Pancreas (tissue), 10 donors: ENCODE measurements at regions not wholly inside any gene's neighbourhood (a gene's known extent, or its start where the extent isn't known, plus 50 kb on each side); places are given as distances from the start of the nearest gene placed in this dataset.
"Not testable (repeated sequence)": the region's sequence is repeated elsewhere in the genome, so short reads cannot be mapped to it uniquely, and the experiment has no call there.

Experiments
- ATAC-seq, 4 donors: fragments of 200-7000 bp; cut with Tn5 transposase; one replicate each; pipeline versions ENCODE4 v1.8.0 to v1.9.1; 2020; ENCODE audit warnings: mild to moderate bottlenecking in 4 of 4, moderate library complexity in 4 of 4
- DNase-seq, 6 donors: peaks; one replicate each; pipeline ENCODE4 v3.0.0-alpha.2; 2020
- FAIRE-seq: peaks from 2 replicates; lab custom pipeline; 2012; peaks lifted over from hg19 to GRCh38; lab: Jason Lieb, UNC
- H3K27ac ChIP-seq, 4 donors: fragments of 200-600 bp; sonication (generic); 1 replicate in 3 of 4; 2 replicates in 1 of 4; pipeline versions ENCODE4 v1.5.0 to v1.8.0; 2020
- H3K27me3 ChIP-seq, 4 donors: fragments of 200-600 bp; one replicate each; pipeline ENCODE4 v1.8.0; 2021
- H3K36me3 ChIP-seq, 3 donors: fragments of 200-600 bp; sonication (generic) in 1 of 3; one replicate each; pipeline versions ENCODE4 v1.5.0 to v1.8.0; 2020 to 2021
- H3K4me1 ChIP-seq, 3 donors: fragments of 200-600 bp; one replicate each; pipeline ENCODE4 v1.8.0; 2021
- H3K4me3 ChIP-seq, 4 donors: fragments of 200-600 bp; sonication (generic) in 2 of 4; one replicate each; pipeline versions ENCODE4 v1.5.0 to v1.8.0; 2020 to 2021
- H3K9me3 ChIP-seq, 4 donors: fragments of 200-600 bp; one replicate each; pipeline ENCODE4 v1.8.0; 2021
- CTCF ChIP-seq, 4 donors: fragments of 200-600 bp; sonication (generic) in 3 of 4; IDR thresholded peaks; one replicate each; pipeline versions ENCODE4 v1.5.0 to v1.8.0; 2021; ENCODE audit warnings: antibody characterized with exemption in 4 of 4
- WGBS, 2 donors: extraction: QIAGEN DNeasy Blood & Tissue Kit; methylation state at CpG; one replicate each; pipeline ENCODE4 v1.1.7; 2013; 5-methylcytosine and 5-hydroxymethylcytosine counted together
- intact Hi-C, 3 donors: fragments of 100-400 bp; cut with DNase I; formaldehyde crosslinking; loops; one replicate each; pipeline versions ENCODE4 v1.11.1 to v1.14.2; 2022
- donor health status: healthy with polysubstance abuse.
- donor health status: DM: no; HTN: no; CAD: no; lungs with moderate emphysema.
- donor health status: DM: no; HTN: no; CAD: no.
- donor health status: control.
- donor health status: control.
- donor health status: Bipolar disorder and iron deficiency.
- donor health status: DM: yes; HTN: yes; CAD: no.
- donor health status: DM: no; HTN: no; CAD: no.
- donor health status: DM: no; HTN: no; CAD: no.
- donor health status: DM: yes; HTN: yes; CAD: no.

DNA sequence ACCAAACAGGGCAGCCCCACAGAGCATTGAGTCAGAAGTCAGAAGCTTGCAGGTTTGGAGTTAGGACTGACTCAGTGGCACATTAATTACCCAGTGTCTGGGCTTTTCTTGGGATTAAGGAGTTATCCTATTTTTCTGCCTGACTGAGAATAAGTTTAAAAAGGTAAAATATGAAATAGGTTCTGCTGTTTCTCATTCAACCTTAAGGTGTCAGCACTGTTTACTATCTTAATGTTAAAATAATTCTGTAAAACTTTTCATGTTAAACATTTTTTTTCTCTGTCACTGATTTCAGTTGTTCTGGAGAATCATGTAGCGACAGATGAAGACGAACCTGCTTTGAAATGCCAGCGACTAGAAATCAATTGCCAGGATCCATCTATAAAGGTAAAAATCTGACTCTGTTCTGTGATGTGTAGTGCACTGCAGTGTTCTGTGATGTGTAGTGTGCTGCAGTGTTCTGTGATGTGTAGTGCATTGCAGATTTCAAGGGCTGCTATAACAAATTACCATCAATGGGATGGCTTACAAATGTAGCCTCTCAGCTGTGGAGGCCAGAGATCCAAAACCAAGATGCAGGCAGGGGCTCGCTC, 128.0 kb downstream of the LAT start:
- peaks cover 0 to 4% (median 0%) of the 10 kb centered on the region in 3 donors for H3K4me1 ChIP-seq
- H3K4me3 ChIP-seq: no peak overlapping the region
- H3K9me3 ChIP-seq: no peaks in the 10 kb centered on the region
- ATAC-seq (no peak), FAIRE-seq (no peak), DNase-seq (no peak)
- TF ChIP-seq CTCF (IDR thresholded peaks at IDR 0.05): no peak
- 75 to 92% methylated on average over 4 of the region's 4 CpGs for WGBS, 2 donors
- H3K36me3 ChIP-seq: no peaks in the 10 kb centered on the region
- no peaks in the 10 kb centered on the region for H3K27me3 ChIP-seq
- intact Hi-C loops: no loop called here
- no peak overlapping the region for H3K27ac ChIP-seq

GRCh38 chr16:29111901-29112680, 127.2 kb downstream of the LAT start:
- H3K4me3 ChIP-seq, ATAC-seq, intact Hi-C loops: not testable (repeated sequence)

DNA sequence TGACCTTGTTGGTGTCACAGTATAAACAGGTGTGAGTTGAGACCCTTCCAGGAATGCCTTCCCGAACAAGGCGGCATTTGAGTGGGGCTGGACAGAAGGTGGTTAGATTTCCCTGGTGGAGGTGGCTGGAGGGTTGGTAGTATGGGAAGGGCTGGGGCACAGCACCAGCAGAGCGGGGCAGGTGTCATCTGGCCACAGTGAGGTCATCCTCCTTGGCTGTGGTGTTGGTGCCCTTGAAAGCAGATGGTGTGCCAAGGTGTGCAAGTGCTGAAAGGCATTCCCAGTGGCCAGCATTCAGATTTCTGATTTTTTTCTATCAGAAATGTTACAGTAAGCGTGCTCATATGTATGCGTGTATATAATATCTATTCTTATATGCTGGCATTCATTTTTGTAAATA, 126.6 kb downstream of the LAT start:
- WGBS, 2 donors: 51 to 75% methylated on average over 5 of the region's 5 CpGs

More at GRCh38 chr16:29111901-29112680, 127.2 kb downstream of the LAT start:
- H3K27me3 ChIP-seq, FAIRE-seq, H3K9me3 ChIP-seq, H3K4me1 ChIP-seq, H3K36me3 ChIP-seq, DNase-seq, H3K27ac ChIP-seq: not testable (repeated sequence)
- WGBS, 2 donors: 47 to 61% methylated on average over 8 of the region's 8 CpGs

DNA sequence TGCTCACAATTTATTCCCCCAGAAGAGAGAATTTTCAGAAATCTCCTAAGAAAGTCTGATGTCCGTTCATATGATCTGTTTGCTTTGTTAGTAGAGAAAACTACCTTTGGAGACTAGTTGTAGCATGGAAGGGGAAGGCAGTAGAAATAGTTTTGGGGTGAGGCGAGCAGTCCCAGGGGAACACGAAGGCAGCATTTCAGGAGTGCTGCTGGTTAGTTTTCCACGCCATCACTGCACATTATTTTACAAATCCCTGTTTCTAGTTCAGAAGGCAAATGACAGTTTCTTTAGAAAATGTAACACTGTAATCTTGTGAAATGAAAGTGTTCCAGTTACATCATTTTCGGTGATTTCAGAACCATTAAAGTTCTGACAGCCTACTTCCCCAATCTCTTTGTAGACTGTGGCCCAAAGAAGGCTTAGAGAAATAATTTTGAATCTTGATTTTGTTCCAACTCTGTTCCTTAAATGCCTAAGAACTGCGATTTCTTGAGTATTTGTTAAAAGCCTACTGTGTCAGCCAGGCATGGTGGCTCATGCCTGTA, 123.8 kb downstream of the LAT start:
- H3K4me1 ChIP-seq, H3K27me3 ChIP-seq, ATAC-seq, H3K36me3 ChIP-seq, H3K27ac ChIP-seq, DNase-seq, H3K9me3 ChIP-seq, intact Hi-C loops, H3K4me3 ChIP-seq, FAIRE-seq: not testable (repeated sequence)
- 69 to 76% methylated on average over 6 of the region's 6 CpGs for WGBS, 2 donors

More for the DNA sequence above, 126.6 kb downstream of the LAT start:
- peaks cover 0 to 4% (median 0%) of the 10 kb centered on the region in 3 donors for H3K4me1 ChIP-seq
- ATAC-seq (peak; percentile 49 to 79 (median 60)), DNase-seq (peak in 2 of 6 donors; percentile 44 to 59), FAIRE-seq (no peak)
- intact Hi-C loops: no loop called here
- H3K27me3 ChIP-seq: no peaks in the 10 kb centered on the region
- H3K27ac ChIP-seq: no peak overlapping the region
- no peak overlapping the region for H3K4me3 ChIP-seq
- H3K9me3 ChIP-seq: no peaks in the 10 kb centered on the region
- no peaks in the 10 kb centered on the region for H3K36me3 ChIP-seq
- no peak for TF ChIP-seq CTCF (IDR thresholded peaks at IDR 0.05)

- intact Hi-C loops: no loop called here
- peak; percentile 18 to 86 (median 41) for ATAC-seq
- no peaks in the 10 kb centered on the region for H3K27me3 ChIP-seq
- no peak overlapping the region for H3K27ac ChIP-seq
- DNase-seq: peak in 1 of 6 donors; percentile 76
- no peaks in the 10 kb centered on the region for H3K4me1 ChIP-seq
- no peaks in the 10 kb centered on the region for H3K9me3 ChIP-seq
- no peaks in the 10 kb centered on the region for H3K36me3 ChIP-seq
- no peak for TF ChIP-seq CTCF (IDR thresholded peaks at IDR 0.05)
- no peak for FAIRE-seq
- WGBS, 2 donors: 15% methylated on average over 21 of the region's 21 CpGs
- H3K4me3 ChIP-seq: peak overlapping the region in 1 of 4 donors; percentile 17
Observed at GRCh38 chr16:29107299-29107698, 122.4 kb downstream of the LAT start.

GRCh38 chr16:29106259-29106908, 121.5 kb downstream of the LAT start:
- H3K27ac ChIP-seq, H3K27me3 ChIP-seq, H3K4me1 ChIP-seq, H3K36me3 ChIP-seq, FAIRE-seq, H3K9me3 ChIP-seq, intact Hi-C loops, H3K4me3 ChIP-seq, DNase-seq, ATAC-seq: not testable (repeated sequence)
- WGBS, 2 donors: 64% methylated on average over 4 to 8 of the region's 8 CpGs

GRCh38 chr16:29104600-29104999, 119.7 kb downstream of the LAT start:
- FAIRE-seq, H3K36me3 ChIP-seq, ATAC-seq, H3K4me1 ChIP-seq, H3K27ac ChIP-seq, H3K27me3 ChIP-seq, DNase-seq, intact Hi-C loops, H3K4me3 ChIP-seq, H3K9me3 ChIP-seq: not testable (repeated sequence)
- WGBS, 2 donors: 64% methylated on average over 2 of the region's 4 CpGs

DNA sequence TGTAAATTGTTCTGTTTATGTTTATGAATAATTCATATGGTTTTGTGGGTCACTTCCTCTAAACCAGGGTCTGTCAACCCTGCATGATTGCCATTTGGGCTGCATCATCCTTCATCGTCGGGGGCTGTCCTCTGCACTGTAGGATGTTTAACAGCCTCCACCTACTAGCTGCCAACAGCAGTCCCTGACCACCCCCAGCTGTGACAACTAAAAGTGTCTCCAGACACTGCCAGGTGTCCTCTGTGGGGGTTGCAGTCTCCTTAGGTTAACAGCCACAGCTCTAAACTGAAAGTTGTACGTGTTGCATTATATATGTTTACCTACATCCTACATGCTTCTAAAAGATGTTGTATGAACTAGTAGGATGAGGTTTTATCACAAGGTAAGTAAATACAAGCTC, 113.1 kb downstream of the LAT start:
- H3K4me3 ChIP-seq, H3K27ac ChIP-seq, DNase-seq, H3K27me3 ChIP-seq, H3K9me3 ChIP-seq, H3K4me1 ChIP-seq, ATAC-seq, intact Hi-C loops, H3K36me3 ChIP-seq, FAIRE-seq: not testable (repeated sequence)
- WGBS, 2 donors: 38 to 72% methylated on average over 1 of the region's 3 CpGs
